NT2/D1 (cell line): ENCODE measurements at regions not wholly inside any gene's neighbourhood (a gene's known extent, or its start where the extent isn't known, plus 50 kb on each side); places are given as distances from the start of the nearest gene placed in this dataset.

Source experiments
- SUZ12 ChIP-seq: IDR thresholded peaks from 2 replicates; pipeline ENCODE4 v1.6.1; 2011; ENCODE audit not compliant: insufficient read length, insufficient read depth; ENCODE audit errors: extremely low read depth
- YY1 ChIP-seq: IDR thresholded peaks from 2 replicates; pipeline ENCODE4 v1.6.1; 2011; ENCODE audit not compliant: insufficient read length, insufficient read depth

- TF ChIP-seq SUZ12 (no peak), YY1 (no peak)
Measured at GRCh38 chr2:34703292-34703691, 1104.2 kb upstream of the FAM98A start.
